ENCODE measurements at regions not wholly inside any gene's neighbourhood (a gene's known extent, or its start where the extent isn't known, plus 50 kb on each side); places are given as distances from the start of the nearest gene placed in this dataset.

- DNase-seq, result no peak
Measured at GRCh38 chr12:103196467-103196866, 239.0 kb downstream of the ASCL1 start.

- DNase-seq, result no peak
Measured at GRCh38 chr12:103197725-103198388, 240.4 kb downstream of the ASCL1 start.

- no peak for DNase-seq
Measured at GRCh38 chr12:103198499-103198898, 241.0 kb downstream of the ASCL1 start.

GRCh38 chr12:103205906-103206305, 248.4 kb downstream of the ASCL1 start:
- DNase-seq, result no peak

GRCh38 chr12:103207936-103208335, 250.5 kb downstream of the ASCL1 start:
- DNase-seq, result peak; percentile 19

- DNase-seq, result peak; percentile 99
Measured at GRCh38 chr12:103241184-103241583, 254.6 kb downstream of the C12orf42 start.

- no peak for DNase-seq
Measured at GRCh38 chr12:103244596-103244995, 251.2 kb downstream of the C12orf42 start.

- DNase-seq, result no peak
Measured at GRCh38 chr12:103247531-103247930, 248.2 kb downstream of the C12orf42 start.

GRCh38 chr12:103249607-103250006, 246.2 kb downstream of the C12orf42 start:
- peak; percentile 39 for DNase-seq

- no peak for DNase-seq
Measured at GRCh38 chr12:103250487-103250886, 245.3 kb downstream of the C12orf42 start.
